ENCODE measurements at regions not wholly inside any gene's neighbourhood (a gene's known extent, or its start where the extent isn't known, plus 50 kb on each side); places are given as distances from the start of the nearest gene placed in this dataset.
"Not testable (repeated sequence)": the region's sequence is repeated elsewhere in the genome, so short reads cannot be mapped to it uniquely, and the experiment has no call there.

- no peak for DNase-seq (ENCODE audit: low read depth)
Observed at GRCh38 chr5:39698838-39699560, 274.2 kb upstream of the DAB2 start.

GRCh38 chr5:39697881-39698280 lies 273.1 kb upstream of the DAB2 start:
- DNase-seq (ENCODE audit: low read depth) = no peak

- DNase-seq (ENCODE audit: low read depth) = no peak
Observed at GRCh38 chr5:39696672-39697398, 272.1 kb upstream of the DAB2 start.

- DNase-seq (ENCODE audit: low read depth) = no peak
Observed at GRCh38 chr5:39691993-39692392, 267.2 kb upstream of the DAB2 start.

GRCh38 chr5:39691136-39691535 lies 266.4 kb upstream of the DAB2 start:
- DNase-seq (ENCODE audit: low read depth) = no peak

- no peak for DNase-seq (ENCODE audit: low read depth)
Observed at GRCh38 chr5:39689919-39690318, 265.1 kb upstream of the DAB2 start.

- DNase-seq (ENCODE audit: low read depth) = not testable (repeated sequence)
Observed at GRCh38 chr5:39687924-39688323, 263.1 kb upstream of the DAB2 start.

- no peak for DNase-seq (ENCODE audit: low read depth)
Observed at GRCh38 chr5:39680213-39680612, 255.4 kb upstream of the DAB2 start.

GRCh38 chr5:39678534-39678933 lies 253.8 kb upstream of the DAB2 start:
- no peak for DNase-seq (ENCODE audit: low read depth)

- DNase-seq (ENCODE audit: low read depth) = no peak
Observed at GRCh38 chr5:39675676-39676075, 250.9 kb upstream of the DAB2 start.

- no peak for DNase-seq (ENCODE audit: low read depth)
Observed at GRCh38 chr5:39674209-39675082, 249.7 kb upstream of the DAB2 start.

GRCh38 chr5:39671561-39671961 lies 246.8 kb upstream of the DAB2 start:
- no peak for DNase-seq (ENCODE audit: low read depth)

- no peak for DNase-seq (ENCODE audit: low read depth)
Observed at GRCh38 chr5:39670955-39671354, 246.2 kb upstream of the DAB2 start.

- DNase-seq (ENCODE audit: low read depth) = no peak
Observed at GRCh38 chr5:39670391-39670790, 245.6 kb upstream of the DAB2 start.

GRCh38 chr5:39668980-39669379 lies 244.2 kb upstream of the DAB2 start:
- DNase-seq (ENCODE audit: low read depth) = no peak

GRCh38 chr5:39665328-39665727 lies 240.5 kb upstream of the DAB2 start:
- no peak for DNase-seq (ENCODE audit: low read depth)

- DNase-seq (ENCODE audit: low read depth) = no peak
Observed at GRCh38 chr5:39662945-39663344, 238.2 kb upstream of the DAB2 start.

- no peak for DNase-seq (ENCODE audit: low read depth)
Observed at GRCh38 chr5:39661026-39661779, 236.4 kb upstream of the DAB2 start.

- no peak for DNase-seq (ENCODE audit: low read depth)
Observed at GRCh38 chr5:39660020-39660419, 235.2 kb upstream of the DAB2 start.

GRCh38 chr5:39658866-39659265 lies 234.1 kb upstream of the DAB2 start:
- no peak for DNase-seq (ENCODE audit: low read depth)

- no peak for DNase-seq (ENCODE audit: low read depth)
Observed at GRCh38 chr5:39657943-39658342, 233.2 kb upstream of the DAB2 start.

- no peak for DNase-seq (ENCODE audit: low read depth)
Observed at GRCh38 chr5:39656600-39656999, 231.8 kb upstream of the DAB2 start.

All from HS-5 (cell line).